ENCODE measurements at regions not wholly inside any gene's neighbourhood (a gene's known extent, or its start where the extent isn't known, plus 50 kb on each side); places are given as distances from the start of the nearest gene placed in this dataset.

DNA sequence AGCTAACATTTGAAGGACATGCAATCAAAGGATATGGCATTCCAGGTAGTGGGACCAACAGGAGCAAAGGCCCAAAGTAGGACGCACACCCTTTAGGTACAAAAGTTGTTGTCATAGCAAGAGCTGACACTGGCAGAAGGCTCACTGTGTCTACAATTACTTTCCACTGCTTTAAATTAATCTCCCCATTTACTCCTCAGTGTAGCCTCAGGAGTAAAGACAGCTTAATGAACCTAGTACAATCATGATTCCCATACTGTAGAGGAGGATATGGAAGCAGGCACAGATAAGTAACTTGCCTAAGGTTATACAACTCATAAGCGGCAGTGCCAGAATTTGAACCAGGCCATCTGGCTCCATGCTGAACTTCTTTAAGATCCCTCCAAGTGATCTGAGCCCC lies 212.9 kb upstream of the SFSWAP start:
- no peaks in the 10 kb centered on the region for H4K20me1 ChIP-seq (ENCODE audit: insufficient read depth, low read length)
- H3K18ac ChIP-seq (ENCODE audit: low read depth, low read length), result no peak overlapping the region
- H3K4me1 ChIP-seq (ENCODE audit: control insufficient read depth, insufficient read depth, low read length), result no peaks in the 10 kb centered on the region
- no peak overlapping the region for H3K9ac ChIP-seq (ENCODE audit: low read depth, low read length)
- H2AFZ ChIP-seq (replicated peaks; ENCODE audit: low read length, poor library complexity), result no peak overlapping the region
- H4K5ac ChIP-seq (ENCODE audit: low read depth, low read length), result no peak overlapping the region
- H2AK5ac ChIP-seq (ENCODE audit: low read depth, low read length), result no peak overlapping the region
- intact Hi-C loops (cut with micrococcal nuclease) (no loop called here), dilution Hi-C loops (cut with HindIII; ENCODE audit: low sequenced_read_pairs, unreplicated experiment) (no loop called here), in situ Hi-C loops (cut with MboI; ENCODE audit: low sequenced_read_pairs) (no loop called here)
- no peak overlapping the region for H3K4me3 ChIP-seq (ENCODE audit: insufficient read depth, low read depth, low read length)
- 60% methylated on average over 2 of the region's 2 CpGs; no CpG with 5 or more reads in 1 of the 2 experiments for WGBS, 2 experiments (ENCODE audit: extremely low coverage in 2 of 2, insufficient read length in 1 of 2)
- no peaks in the 10 kb centered on the region for H3K9me1 ChIP-seq (ENCODE audit: insufficient read depth, low read length)
- H4K91ac ChIP-seq (ENCODE audit: insufficient read depth, low read depth, low read length), result no peak overlapping the region
- no peak overlapping the region for H3K23ac ChIP-seq (ENCODE audit: low read depth, low read length)
- no TSS peak for BruUV-seq (replicated peaks)
- CTCF ChIA-PET, result no interaction called here
- no peak overlapping the region for H2BK20ac ChIP-seq (ENCODE audit: low read depth, low read length)
- no peak overlapping the region for H2BK120ac ChIP-seq (ENCODE audit: low read depth, low read length)
- no peak overlapping the region for H3K4me2 ChIP-seq (ENCODE audit: low read depth, low read length)
- H2BK5ac ChIP-seq (ENCODE audit: low read depth, low read length, poor library complexity, severe bottlenecking), result no peak overlapping the region
- H3K9me3 ChIP-seq (ENCODE audit: control insufficient read depth, insufficient read depth, low read length), result peaks cover 33% of the 10 kb centered on the region
- no peak overlapping the region for H4K8ac ChIP-seq (ENCODE audit: low read depth in 2 of 2, low read length in 2 of 2)
- no peaks in the 10 kb centered on the region for H3K36me3 ChIP-seq (ENCODE audit: control insufficient read depth, insufficient read depth, low read length)
- H2AK9ac ChIP-seq (replicated peaks; ENCODE audit: low read depth, low read length, poor library complexity), result no peak overlapping the region
- no peak overlapping the region for H3K14ac ChIP-seq (replicated peaks; ENCODE audit: low read depth, low read length)
- TF ChIP-seq CHD1 (IDR thresholded peaks at IDR 0.05; ENCODE audit: low read depth, low read length) (no peak), MAFK (IDR thresholded peaks at IDR 0.05; ENCODE audit: low read depth, low read length) (no peak)
- TF ChIP-seq, protein P1, sequence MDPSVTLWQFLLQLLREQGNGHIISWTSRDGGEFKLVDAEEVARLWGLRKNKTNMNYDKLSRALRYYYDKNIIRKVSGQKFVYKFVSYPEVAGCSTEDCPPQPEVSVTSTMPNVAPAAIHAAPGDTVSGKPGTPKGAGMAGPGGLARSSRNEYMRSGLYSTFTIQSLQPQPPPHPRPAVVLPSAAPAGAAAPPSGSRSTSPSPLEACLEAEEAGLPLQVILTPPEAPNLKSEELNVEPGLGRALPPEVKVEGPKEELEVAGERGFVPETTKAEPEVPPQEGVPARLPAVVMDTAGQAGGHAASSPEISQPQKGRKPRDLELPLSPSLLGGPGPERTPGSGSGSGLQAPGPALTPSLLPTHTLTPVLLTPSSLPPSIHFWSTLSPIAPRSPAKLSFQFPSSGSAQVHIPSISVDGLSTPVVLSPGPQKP (IDR thresholded peaks at IDR 0.05; ENCODE audit: borderline replicate concordance, low read depth, low read length), result no peak
- TF ChIP-seq, protein P2, sequence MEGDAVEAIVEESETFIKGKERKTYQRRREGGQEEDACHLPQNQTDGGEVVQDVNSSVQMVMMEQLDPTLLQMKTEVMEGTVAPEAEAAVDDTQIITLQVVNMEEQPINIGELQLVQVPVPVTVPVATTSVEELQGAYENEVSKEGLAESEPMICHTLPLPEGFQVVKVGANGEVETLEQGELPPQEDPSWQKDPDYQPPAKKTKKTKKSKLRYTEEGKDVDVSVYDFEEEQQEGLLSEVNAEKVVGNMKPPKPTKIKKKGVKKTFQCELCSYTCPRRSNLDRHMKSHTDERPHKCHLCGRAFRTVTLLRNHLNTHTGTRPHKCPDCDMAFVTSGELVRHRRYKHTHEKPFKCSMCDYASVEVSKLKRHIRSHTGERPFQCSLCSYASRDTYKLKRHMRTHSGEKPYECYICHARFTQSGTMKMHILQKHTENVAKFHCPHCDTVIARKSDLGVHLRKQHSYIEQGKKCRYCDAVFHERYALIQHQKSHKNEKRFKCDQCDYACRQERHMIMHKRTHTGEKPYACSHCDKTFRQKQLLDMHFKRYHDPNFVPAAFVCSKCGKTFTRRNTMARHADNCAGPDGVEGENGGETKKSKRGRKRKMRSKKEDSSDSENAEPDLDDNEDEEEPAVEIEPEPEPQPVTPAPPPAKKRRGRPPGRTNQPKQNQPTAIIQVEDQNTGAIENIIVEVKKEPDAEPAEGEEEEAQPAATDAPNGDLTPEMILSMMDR (conservative IDR thresholded peaks at IDR 0.05; ENCODE audit: low read depth, low read length), result no peak
- no peaks in the 10 kb centered on the region for H3K79me1 ChIP-seq (ENCODE audit: low read depth in 1 of 2, low read length in 2 of 2)
- ATAC-seq (ENCODE audit: low read depth) (no peak), DNase-seq (no peak)
- no peaks in the 10 kb centered on the region for H3K27me3 ChIP-seq (ENCODE audit: control insufficient read depth, insufficient read depth, low read length)
- no peak overlapping the region for H2BK15ac ChIP-seq (ENCODE audit: low read depth, low read length)
- no peak overlapping the region for H3K27ac ChIP-seq (ENCODE audit: insufficient read depth, low read length)
- POLR2A ChIA-PET (ENCODE audit: unreplicated experiment), result no interaction called here
- no peak overlapping the region for H3K56ac ChIP-seq (ENCODE audit: extremely low read depth, insufficient read depth, low read length)
- H3K4ac ChIP-seq (ENCODE audit: low read depth, low read length), result no peak overlapping the region

Data from IMR-90 (cell line).